PFSK-1 (cell line): ENCODE measurements at regions not wholly inside any gene's neighbourhood (a gene's known extent, or its start where the extent isn't known, plus 50 kb on each side); places are given as distances from the start of the nearest gene placed in this dataset.

ENCODE experiments used
- POLR2AphosphoS5 ChIP-seq: IDR thresholded peaks from 2 replicates; pipeline ENCODE4 v1.6.1; 2012; ENCODE audit warnings: low read depth, mild to moderate bottlenecking, control low read depth, low read length, moderate library complexity
- TF ChIP-seq, protein P1 (sequence below), 2 experiments: IDR thresholded peaks; 2 replicates each; pipeline versions ENCODE4 v1.6.1 to v1.8.0; 2011 to 2012; ENCODE audit warnings: low read depth in 2 of 2, low read length in 2 of 2, control low read depth in 1 of 2, inconsistent platforms in 1 of 2, mild to moderate bottlenecking in 1 of 2, moderate library complexity in 1 of 2; ENCODE audit not compliant: insufficient read depth in 1 of 2

DNA sequence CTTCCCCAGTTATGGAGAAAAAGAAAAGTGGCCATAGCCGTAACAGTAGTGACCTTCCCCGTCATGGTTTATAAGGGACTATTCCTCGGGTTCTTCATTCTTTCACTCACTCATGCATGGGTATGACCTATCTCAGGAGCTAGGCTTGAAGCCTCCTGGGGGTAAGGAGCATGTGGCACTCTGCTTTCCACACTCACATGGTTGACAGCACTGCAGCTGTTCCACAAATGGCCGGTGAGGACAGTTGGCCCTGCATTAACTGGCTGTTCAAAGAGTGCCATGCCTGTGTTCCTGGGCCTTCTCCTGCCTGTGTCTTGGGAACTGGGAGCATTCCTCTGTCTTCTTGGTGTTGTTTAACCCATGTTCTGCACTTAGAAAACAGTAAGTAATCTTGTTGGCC lies 66.2 kb upstream of the PNMA1 start:
- TF ChIP-seq POLR2AphosphoS5 = no peak
- TF ChIP-seq, protein P1, sequence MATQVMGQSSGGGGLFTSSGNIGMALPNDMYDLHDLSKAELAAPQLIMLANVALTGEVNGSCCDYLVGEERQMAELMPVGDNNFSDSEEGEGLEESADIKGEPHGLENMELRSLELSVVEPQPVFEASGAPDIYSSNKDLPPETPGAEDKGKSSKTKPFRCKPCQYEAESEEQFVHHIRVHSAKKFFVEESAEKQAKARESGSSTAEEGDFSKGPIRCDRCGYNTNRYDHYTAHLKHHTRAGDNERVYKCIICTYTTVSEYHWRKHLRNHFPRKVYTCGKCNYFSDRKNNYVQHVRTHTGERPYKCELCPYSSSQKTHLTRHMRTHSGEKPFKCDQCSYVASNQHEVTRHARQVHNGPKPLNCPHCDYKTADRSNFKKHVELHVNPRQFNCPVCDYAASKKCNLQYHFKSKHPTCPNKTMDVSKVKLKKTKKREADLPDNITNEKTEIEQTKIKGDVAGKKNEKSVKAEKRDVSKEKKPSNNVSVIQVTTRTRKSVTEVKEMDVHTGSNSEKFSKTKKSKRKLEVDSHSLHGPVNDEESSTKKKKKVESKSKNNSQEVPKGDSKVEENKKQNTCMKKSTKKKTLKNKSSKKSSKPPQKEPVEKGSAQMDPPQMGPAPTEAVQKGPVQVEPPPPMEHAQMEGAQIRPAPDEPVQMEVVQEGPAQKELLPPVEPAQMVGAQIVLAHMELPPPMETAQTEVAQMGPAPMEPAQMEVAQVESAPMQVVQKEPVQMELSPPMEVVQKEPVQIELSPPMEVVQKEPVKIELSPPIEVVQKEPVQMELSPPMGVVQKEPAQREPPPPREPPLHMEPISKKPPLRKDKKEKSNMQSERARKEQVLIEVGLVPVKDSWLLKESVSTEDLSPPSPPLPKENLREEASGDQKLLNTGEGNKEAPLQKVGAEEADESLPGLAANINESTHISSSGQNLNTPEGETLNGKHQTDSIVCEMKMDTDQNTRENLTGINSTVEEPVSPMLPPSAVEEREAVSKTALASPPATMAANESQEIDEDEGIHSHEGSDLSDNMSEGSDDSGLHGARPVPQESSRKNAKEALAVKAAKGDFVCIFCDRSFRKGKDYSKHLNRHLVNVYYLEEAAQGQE (IDR thresholded peaks at IDR 0.05; ENCODE audit: insufficient read depth in 1 of 2, low read depth in 2 of 2, low read length in 2 of 2) = no peak
